Lower leg skin (tissue), 3 donors: ENCODE measurements at regions not wholly inside any gene's neighbourhood (a gene's known extent, or its start where the extent isn't known, plus 50 kb on each side); places are given as distances from the start of the nearest gene placed in this dataset.

Experiments
- POLR2A ChIP-seq, 2 donors: fragments of 450-650 bp; IDR thresholded peaks; one replicate each; pipeline ENCODE4 v1.6.1; 2016 to 2017; ENCODE audit warnings: antibody characterized with exemption in 2 of 2, mild to moderate bottlenecking in 1 of 2, moderate library complexity in 1 of 2
- TF ChIP-seq, protein P1 (sequence below), 3 donors: fragments of 450-650 bp; IDR thresholded peaks; one replicate each; pipeline ENCODE4 v1.5.1; 2016; ENCODE audit warnings: antibody characterized with exemption in 3 of 3, mild to moderate bottlenecking in 3 of 3, moderate library complexity in 2 of 3

DNA sequence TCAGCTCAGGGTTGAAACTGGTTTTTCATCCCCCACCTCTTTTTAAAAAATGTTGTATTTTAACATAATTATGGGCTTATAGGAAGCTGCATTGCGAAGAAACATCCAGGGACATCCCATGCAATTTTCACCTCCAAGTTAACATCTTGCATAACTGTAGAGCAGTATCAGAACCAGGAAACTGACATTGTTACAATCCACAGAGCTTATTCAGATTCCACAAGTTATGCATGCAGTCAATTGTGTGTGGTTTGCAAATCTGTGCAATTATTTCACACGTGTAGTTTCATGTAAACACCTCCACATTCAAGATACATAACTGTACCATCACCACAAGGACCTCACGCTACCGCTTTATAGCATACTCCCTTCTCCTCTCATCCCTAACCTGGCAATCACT, 97.5 kb upstream of the GATB start:
- TF ChIP-seq, protein P1, sequence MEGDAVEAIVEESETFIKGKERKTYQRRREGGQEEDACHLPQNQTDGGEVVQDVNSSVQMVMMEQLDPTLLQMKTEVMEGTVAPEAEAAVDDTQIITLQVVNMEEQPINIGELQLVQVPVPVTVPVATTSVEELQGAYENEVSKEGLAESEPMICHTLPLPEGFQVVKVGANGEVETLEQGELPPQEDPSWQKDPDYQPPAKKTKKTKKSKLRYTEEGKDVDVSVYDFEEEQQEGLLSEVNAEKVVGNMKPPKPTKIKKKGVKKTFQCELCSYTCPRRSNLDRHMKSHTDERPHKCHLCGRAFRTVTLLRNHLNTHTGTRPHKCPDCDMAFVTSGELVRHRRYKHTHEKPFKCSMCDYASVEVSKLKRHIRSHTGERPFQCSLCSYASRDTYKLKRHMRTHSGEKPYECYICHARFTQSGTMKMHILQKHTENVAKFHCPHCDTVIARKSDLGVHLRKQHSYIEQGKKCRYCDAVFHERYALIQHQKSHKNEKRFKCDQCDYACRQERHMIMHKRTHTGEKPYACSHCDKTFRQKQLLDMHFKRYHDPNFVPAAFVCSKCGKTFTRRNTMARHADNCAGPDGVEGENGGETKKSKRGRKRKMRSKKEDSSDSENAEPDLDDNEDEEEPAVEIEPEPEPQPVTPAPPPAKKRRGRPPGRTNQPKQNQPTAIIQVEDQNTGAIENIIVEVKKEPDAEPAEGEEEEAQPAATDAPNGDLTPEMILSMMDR (IDR thresholded peaks at IDR 0.05): no peak
- no peak for TF ChIP-seq POLR2A (IDR thresholded peaks at IDR 0.05)
